ENCODE measurements at regions not wholly inside any gene's neighbourhood (a gene's known extent, or its start where the extent isn't known, plus 50 kb on each side); places are given as distances from the start of the nearest gene placed in this dataset.

DNA sequence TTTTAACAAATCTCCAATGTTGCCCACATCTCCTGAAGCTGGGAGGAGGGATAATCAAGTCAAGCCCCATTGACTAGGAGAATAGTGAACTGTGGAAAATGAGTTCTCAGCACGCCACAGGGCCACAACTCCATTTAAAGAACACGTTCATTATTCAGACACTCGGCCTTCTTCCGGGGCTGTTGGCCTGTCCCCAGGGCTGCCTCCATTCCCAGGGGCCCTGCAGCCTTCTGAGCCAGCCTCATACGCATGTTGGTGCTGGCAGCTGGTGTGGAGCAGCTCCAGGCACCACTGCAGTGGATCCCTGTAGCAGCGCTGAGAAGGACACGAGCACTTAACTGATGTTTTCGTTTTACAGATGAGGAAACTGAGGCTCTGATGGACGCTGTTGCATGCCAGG is 87.5 kb upstream of the RCN1 start:
- H3K79me2 ChIP-seq (ENCODE audit: control insufficient read depth in 1 of 2, insufficient read depth in 2 of 2, low read length in 2 of 2): no peaks in the 10 kb centered on the region
- H3K23me2 ChIP-seq (ENCODE audit: low read depth, low read length): no peaks in the 10 kb centered on the region
- H3K14ac ChIP-seq (ENCODE audit: insufficient read length): no peak overlapping the region
- no peak overlapping the region for H3K27ac ChIP-seq (ENCODE audit: low read depth, low read length)
- no peaks in the 10 kb centered on the region for H3K36me3 ChIP-seq (ENCODE audit: control insufficient read depth in 2 of 4, insufficient read depth in 4 of 4, low read length in 3 of 4)
- H2BK15ac ChIP-seq (ENCODE audit: low read length): no peak overlapping the region
- FAIRE-seq (no peak), DNase-seq (ENCODE audit: low read depth in 1 of 2, low spot score in 2 of 2) (no peak)
- H2AK5ac ChIP-seq (ENCODE audit: low read depth, low read length): no peak overlapping the region
- no peak overlapping the region for H4K5ac ChIP-seq (ENCODE audit: insufficient read length, low read depth, low read length)
- H3K4me3 ChIP-seq (ENCODE audit: extremely low read depth in 1 of 4, insufficient read depth in 2 of 4, low read depth in 3 of 4, low read length in 4 of 4): no peak overlapping the region
- ChIA-PET POLR2A (ENCODE audit: partially characterized antibody) (no interaction called here), CTCF (ENCODE audit: partially characterized antibody) (interaction anchor here (1.1 to 3.1 kb wide), 5 partner anchors 11 to 897 kb away, joined by 4 to 14 read pairs (median 5); no protein-coding TSS in a partner anchor)
- H3K79me1 ChIP-seq (ENCODE audit: low read depth, low read length): no peaks in the 10 kb centered on the region
- H3K4me2 ChIP-seq (ENCODE audit: insufficient read depth in 1 of 2, low read depth in 2 of 2, low read length in 2 of 2): no peak overlapping the region
- no peak overlapping the region for H2BK5ac ChIP-seq (ENCODE audit: low read depth, low read length)
- no peak overlapping the region for H2BK20ac ChIP-seq (ENCODE audit: low read length)
- no peak overlapping the region for H2AFZ ChIP-seq (ENCODE audit: low read length)
- no peaks in the 10 kb centered on the region for H3K4me1 ChIP-seq (replicated peaks in 1 of 4; ENCODE audit: control insufficient read depth in 3 of 4, insufficient read depth in 4 of 4, low read length in 3 of 4)
- no peak overlapping the region for H3K18ac ChIP-seq (ENCODE audit: extremely low read depth, low read length)
- H4K91ac ChIP-seq (replicated peaks; ENCODE audit: insufficient read length, low read length): no peak overlapping the region
- 87% methylated on average over 8 of the region's 9 CpGs; no CpG with 5 or more reads in 1 of the 2 experiments for WGBS, 2 experiments (ENCODE audit: extremely low coverage in 1 of 2, insufficient coverage in 1 of 2, insufficient read length in 1 of 2, insufficient replicate concordance in 2 of 2, low coverage in 1 of 2, low lambda C conversion rate in 2 of 2, missing lambda C conversion rate in 1 of 2)
- no peaks in the 10 kb centered on the region for H3K27me3 ChIP-seq (replicated peaks in 1 of 4; ENCODE audit: control insufficient read depth in 3 of 4, extremely low read depth in 1 of 4, insufficient read depth in 3 of 4, low read length in 3 of 4)
- no peak overlapping the region for H4K8ac ChIP-seq (ENCODE audit: extremely low read depth, insufficient read depth, low read length)
- no peak overlapping the region for H3K23ac ChIP-seq (ENCODE audit: insufficient read length)
- no peaks in the 10 kb centered on the region for H3K9me3 ChIP-seq (ENCODE audit: insufficient read depth in 2 of 2, low read depth in 1 of 2, low read length in 1 of 2)
- no peaks in the 10 kb centered on the region for H4K20me1 ChIP-seq (replicated peaks in 1 of 2; ENCODE audit: control insufficient read depth in 1 of 2, insufficient read depth in 2 of 2, low read length in 2 of 2)
- TF ChIP-seq BRCA1 (IDR thresholded peaks at IDR 0.05; ENCODE audit: low read depth, low read length): no peak
- no peak overlapping the region for H2BK12ac ChIP-seq (ENCODE audit: low read depth, low read length)
- H3K56ac ChIP-seq (replicated peaks; ENCODE audit: insufficient read length, low read depth, low read length): no peak overlapping the region
- no peak overlapping the region for H3K4ac ChIP-seq (replicated peaks; ENCODE audit: insufficient read length, low read depth, low read length)
- H2BK120ac ChIP-seq (replicated peaks; ENCODE audit: low read depth, low read length): no peak overlapping the region
- no peak overlapping the region for H3K9ac ChIP-seq (replicated peaks in 1 of 4; ENCODE audit: extremely low read depth in 1 of 4, low read depth in 3 of 4, low read length in 3 of 4)

Data from H1 (cell line).